ENCODE measurements at regions not wholly inside any gene's neighbourhood (a gene's known extent, or its start where the extent isn't known, plus 50 kb on each side); places are given as distances from the start of the nearest gene placed in this dataset.

DNA sequence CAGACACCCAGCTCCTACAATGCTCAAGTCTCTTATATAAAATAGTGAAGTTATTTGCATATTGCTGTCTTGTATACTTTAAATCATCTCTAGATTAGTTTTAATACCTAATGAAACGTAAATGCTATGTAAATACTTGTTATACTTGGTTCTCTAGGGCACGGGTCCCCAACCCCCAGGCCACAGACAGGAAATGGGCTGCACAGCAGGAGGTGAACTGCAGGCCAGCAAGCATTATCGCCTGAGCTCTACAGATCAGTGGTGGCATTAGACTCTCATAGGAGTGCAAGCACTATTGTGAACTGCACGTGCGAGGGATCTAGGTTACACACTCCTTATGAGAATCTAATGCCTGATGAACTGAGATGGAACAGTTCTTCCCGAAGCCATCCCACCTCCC is 395.9 kb upstream of the EMCN start:
- TF ChIP-seq, protein P1, sequence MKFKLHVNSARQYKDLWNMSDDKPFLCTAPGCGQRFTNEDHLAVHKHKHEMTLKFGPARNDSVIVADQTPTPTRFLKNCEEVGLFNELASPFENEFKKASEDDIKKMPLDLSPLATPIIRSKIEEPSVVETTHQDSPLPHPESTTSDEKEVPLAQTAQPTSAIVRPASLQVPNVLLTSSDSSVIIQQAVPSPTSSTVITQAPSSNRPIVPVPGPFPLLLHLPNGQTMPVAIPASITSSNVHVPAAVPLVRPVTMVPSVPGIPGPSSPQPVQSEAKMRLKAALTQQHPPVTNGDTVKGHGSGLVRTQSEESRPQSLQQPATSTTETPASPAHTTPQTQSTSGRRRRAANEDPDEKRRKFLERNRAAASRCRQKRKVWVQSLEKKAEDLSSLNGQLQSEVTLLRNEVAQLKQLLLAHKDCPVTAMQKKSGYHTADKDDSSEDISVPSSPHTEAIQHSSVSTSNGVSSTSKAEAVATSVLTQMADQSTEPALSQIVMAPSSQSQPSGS (tag by site-specific recombination; IDR thresholded peaks at IDR 0.05; ENCODE audit: low read depth) = no peak
- TF ChIP-seq, protein P2, sequence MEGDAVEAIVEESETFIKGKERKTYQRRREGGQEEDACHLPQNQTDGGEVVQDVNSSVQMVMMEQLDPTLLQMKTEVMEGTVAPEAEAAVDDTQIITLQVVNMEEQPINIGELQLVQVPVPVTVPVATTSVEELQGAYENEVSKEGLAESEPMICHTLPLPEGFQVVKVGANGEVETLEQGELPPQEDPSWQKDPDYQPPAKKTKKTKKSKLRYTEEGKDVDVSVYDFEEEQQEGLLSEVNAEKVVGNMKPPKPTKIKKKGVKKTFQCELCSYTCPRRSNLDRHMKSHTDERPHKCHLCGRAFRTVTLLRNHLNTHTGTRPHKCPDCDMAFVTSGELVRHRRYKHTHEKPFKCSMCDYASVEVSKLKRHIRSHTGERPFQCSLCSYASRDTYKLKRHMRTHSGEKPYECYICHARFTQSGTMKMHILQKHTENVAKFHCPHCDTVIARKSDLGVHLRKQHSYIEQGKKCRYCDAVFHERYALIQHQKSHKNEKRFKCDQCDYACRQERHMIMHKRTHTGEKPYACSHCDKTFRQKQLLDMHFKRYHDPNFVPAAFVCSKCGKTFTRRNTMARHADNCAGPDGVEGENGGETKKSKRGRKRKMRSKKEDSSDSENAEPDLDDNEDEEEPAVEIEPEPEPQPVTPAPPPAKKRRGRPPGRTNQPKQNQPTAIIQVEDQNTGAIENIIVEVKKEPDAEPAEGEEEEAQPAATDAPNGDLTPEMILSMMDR (tag by site-specific recombination; IDR thresholded peaks at IDR 0.05) = no peak
- TF ChIP-seq ZNF394 (tag by site-specific recombination; IDR thresholded peaks at IDR 0.05; ENCODE audit: borderline replicate concordance) = no peak
- no peak for TF ChIP-seq YY1 (tag by site-specific recombination; IDR thresholded peaks at IDR 0.05)
- TF ChIP-seq ZBTB21 (tag by site-specific recombination; IDR thresholded peaks at IDR 0.05) = no peak
- TF ChIP-seq ZNF792 (tag by site-specific recombination; IDR thresholded peaks at IDR 0.05) = no peak
- TF ChIP-seq ZNF155 (tag by site-specific recombination; IDR thresholded peaks at IDR 0.05) = no peak
- no peak for TF ChIP-seq ZBTB20 (tag by site-specific recombination; IDR thresholded peaks at IDR 0.05)
- TF ChIP-seq PRDM4 (tag by site-specific recombination; IDR thresholded peaks at IDR 0.05) = no peak
- no peak for TF ChIP-seq ZNF704 (tag by site-specific recombination; IDR thresholded peaks at IDR 0.05)
- TF ChIP-seq TCF7L2 (IDR thresholded peaks at IDR 0.05; ENCODE audit: borderline replicate concordance, low read depth, low read length) = no peak

Data from HEK293 (cell line).